Subcutaneous abdominal adipose tissue (tissue), 5 donors: ENCODE measurements at regions not wholly inside any gene's neighbourhood (a gene's known extent, or its start where the extent isn't known, plus 50 kb on each side); places are given as distances from the start of the nearest gene placed in this dataset.

Experiments
- H3K27ac ChIP-seq: one replicate; pipeline ENCODE4 v1.7.0; 2013; ENCODE audit warnings: low read depth, mild to moderate bottlenecking, inconsistent platforms, low read length, moderate library complexity
- H3K27me3 ChIP-seq, 5 donors: one replicate each; pipeline ENCODE4 v1.7.0; 2013; ENCODE audit warnings: low read length in 5 of 5, inconsistent platforms in 1 of 5; ENCODE audit not compliant: control insufficient read depth in 5 of 5, insufficient read depth in 4 of 5
- H3K36me3 ChIP-seq, 5 donors: one replicate each; pipeline ENCODE4 v1.7.0; 2013; ENCODE audit warnings: low read length in 5 of 5; ENCODE audit not compliant: control insufficient read depth in 5 of 5, insufficient read depth in 5 of 5
- H3K4me1 ChIP-seq, 5 donors: one replicate each; pipeline ENCODE4 v1.7.0; 2013; ENCODE audit warnings: low read length in 5 of 5, mild to moderate bottlenecking in 3 of 5, moderate library complexity in 1 of 5; ENCODE audit not compliant: control insufficient read depth in 5 of 5, insufficient read depth in 5 of 5
- H3K4me3 ChIP-seq, 5 donors: one replicate each; pipeline ENCODE4 v1.7.0; 2013; ENCODE audit warnings: low read length in 5 of 5, low read depth in 1 of 5
- H3K9ac ChIP-seq, 5 donors: one replicate each; pipeline ENCODE4 v1.7.0; 2013; ENCODE audit warnings: low read length in 5 of 5, mild to moderate bottlenecking in 4 of 5, moderate library complexity in 3 of 5
- H3K9me3 ChIP-seq, 5 donors: one replicate each; pipeline ENCODE4 v1.7.0; 2013; ENCODE audit warnings: low read length in 5 of 5; ENCODE audit not compliant: control insufficient read depth in 5 of 5
- donor health status: healthy.
- donor health status: healthy.
- donor health status: healthy.
- donor health status: healthy.
- donor health status: healthy.

DNA sequence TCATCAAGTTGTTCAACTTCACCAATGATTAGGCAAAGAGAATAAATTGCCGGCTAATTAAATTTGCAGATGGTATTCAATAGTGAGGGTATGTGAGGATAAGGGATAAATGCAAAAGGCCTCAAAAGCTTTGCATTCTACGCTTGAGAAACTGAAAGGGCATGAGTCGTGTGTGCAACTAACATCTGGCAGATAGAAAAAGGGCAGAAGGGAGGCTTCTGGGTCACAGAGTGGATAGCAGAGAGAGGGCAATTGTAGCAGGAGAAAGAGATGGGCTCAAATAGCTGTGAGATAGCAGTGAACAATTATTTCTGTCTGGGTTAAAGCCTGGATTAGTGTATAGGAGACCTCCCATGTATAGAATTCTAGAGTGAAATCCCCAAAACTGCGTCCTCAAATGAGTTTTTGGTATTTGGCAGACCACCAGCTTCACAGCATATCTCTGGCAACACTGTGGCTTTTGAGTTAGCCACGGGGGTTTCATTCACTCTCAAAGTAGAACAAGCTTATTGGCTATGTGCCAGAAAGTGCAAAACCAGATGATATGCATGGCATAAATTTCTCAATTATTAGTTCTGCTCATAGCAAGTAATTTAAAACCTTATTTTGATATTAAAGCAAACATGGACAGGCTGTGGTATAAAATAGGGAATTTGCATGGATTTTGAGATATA lies 586.3 kb downstream of the BRINP1 start:
- H3K36me3 ChIP-seq: no peaks in the 10 kb centered on the region
- no peak overlapping the region for H3K4me3 ChIP-seq
- no peaks in the 10 kb centered on the region for H3K27me3 ChIP-seq
- H3K9me3 ChIP-seq: no peaks in the 10 kb centered on the region
- no peak overlapping the region for H3K9ac ChIP-seq
- no peaks in the 10 kb centered on the region for H3K4me1 ChIP-seq
- no peak overlapping the region for H3K27ac ChIP-seq

DNA sequence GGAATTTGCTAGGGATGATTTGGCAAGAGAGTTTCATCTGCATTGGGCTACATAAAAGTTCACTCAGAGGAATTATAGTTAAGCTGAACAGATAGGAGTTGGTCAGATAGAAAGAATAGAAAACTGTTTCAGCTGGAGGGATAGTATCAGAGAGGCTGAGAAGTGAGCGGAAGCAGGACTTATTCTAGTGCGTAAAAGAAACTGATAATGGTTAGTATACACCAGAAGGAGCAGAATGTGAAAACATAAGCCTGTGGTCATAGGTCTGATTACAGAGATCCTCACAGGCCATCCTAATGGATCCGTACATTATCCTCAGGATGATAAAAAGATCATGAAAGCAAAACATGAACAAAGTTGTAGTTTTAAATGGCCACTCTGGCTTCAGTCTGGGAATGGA lies 585.2 kb downstream of the BRINP1 start:
- no peak overlapping the region for H3K27ac ChIP-seq
- H3K27me3 ChIP-seq: no peaks in the 10 kb centered on the region
- no peaks in the 10 kb centered on the region for H3K9me3 ChIP-seq
- no peak overlapping the region for H3K9ac ChIP-seq
- H3K36me3 ChIP-seq: no peaks in the 10 kb centered on the region
- no peak overlapping the region for H3K4me3 ChIP-seq
- H3K4me1 ChIP-seq: no peaks in the 10 kb centered on the region

DNA sequence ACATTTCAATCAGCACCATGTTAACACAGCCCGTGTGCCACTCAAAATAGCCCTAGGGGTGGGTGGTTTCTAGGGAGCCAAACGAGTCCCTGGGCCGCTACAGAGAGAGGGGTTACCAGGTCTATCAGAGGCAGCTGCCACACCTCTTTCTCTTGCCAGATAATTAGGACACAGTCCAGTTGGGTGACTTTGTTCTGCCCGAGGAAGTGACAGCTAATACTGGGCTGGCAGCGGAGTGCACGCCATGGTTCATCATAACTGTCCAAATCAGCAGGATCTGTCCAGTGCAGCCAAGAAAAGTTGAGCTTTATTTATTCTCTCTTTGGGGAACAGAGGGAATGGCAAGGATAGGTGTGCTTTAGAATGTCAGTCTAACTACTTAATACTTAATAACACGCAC lies 583.8 kb downstream of the BRINP1 start:
- Histone ChIP-seq H3K9ac (no peak overlapping the region), H3K4me1 (no peaks in the 10 kb centered on the region), H3K27me3 (no peaks in the 10 kb centered on the region), H3K27ac (no peak overlapping the region), H3K9me3 (no peaks in the 10 kb centered on the region), H3K4me3 (no peak overlapping the region), H3K36me3 (no peaks in the 10 kb centered on the region)

DNA sequence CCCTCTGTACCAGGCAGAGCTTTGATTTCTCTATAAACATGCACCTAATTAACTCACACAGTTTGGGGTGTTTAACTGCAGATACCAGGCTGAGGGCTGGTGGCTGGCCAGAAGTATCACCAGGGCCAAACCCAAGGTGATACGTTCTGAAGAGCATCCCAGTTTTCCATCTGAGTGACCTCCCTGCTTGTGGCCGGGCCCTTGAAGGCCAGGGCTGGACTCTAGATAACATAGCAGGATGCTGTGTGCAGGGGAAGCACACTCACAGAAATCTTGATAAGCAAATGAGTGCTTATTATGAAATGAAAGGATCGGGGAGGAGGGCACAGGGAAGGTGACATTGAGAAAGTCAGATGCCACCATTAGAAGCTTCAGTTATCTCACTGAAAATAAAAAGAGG lies 582.4 kb downstream of the BRINP1 start:
- H3K4me1 ChIP-seq: no peaks in the 10 kb centered on the region
- no peaks in the 10 kb centered on the region for H3K36me3 ChIP-seq
- no peak overlapping the region for H3K9ac ChIP-seq
- H3K27me3 ChIP-seq: no peaks in the 10 kb centered on the region
- no peak overlapping the region for H3K4me3 ChIP-seq
- no peaks in the 10 kb centered on the region for H3K9me3 ChIP-seq
- H3K27ac ChIP-seq: no peak overlapping the region

DNA sequence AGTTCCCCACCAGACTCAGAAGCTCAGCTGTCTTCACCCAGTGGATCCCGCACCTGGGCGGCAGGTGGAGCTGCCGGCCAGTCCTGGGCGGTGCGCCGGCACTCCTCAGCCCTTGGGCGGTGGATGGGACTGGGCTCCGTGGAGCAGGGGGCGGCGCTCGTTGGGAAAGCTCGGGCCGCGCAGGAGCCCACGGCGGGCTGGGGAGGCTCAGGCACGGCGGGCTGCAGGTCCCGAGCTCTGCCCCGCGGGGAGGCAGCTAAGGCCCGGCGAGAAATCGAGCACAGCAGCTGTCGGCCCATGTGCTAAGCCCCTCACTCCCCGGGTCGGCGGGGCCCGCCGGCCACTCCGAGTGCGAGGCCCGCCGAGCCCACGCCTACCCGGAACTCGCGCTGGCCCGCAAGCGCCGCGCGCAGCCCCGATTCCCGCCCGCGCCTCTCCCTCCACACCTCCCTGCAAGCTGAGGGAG lies 560.0 kb downstream of the BRINP1 start:
- Histone ChIP-seq H3K9ac (no peak overlapping the region), H3K4me3 (no peak overlapping the region), H3K9me3 (peaks cover 0 to 6% (median 0%) of the 10 kb centered on the region in 5 donors), H3K36me3 (no peaks in the 10 kb centered on the region), H3K4me1 (no peaks in the 10 kb centered on the region), H3K27me3 (no peaks in the 10 kb centered on the region), H3K27ac (no peak overlapping the region)

DNA sequence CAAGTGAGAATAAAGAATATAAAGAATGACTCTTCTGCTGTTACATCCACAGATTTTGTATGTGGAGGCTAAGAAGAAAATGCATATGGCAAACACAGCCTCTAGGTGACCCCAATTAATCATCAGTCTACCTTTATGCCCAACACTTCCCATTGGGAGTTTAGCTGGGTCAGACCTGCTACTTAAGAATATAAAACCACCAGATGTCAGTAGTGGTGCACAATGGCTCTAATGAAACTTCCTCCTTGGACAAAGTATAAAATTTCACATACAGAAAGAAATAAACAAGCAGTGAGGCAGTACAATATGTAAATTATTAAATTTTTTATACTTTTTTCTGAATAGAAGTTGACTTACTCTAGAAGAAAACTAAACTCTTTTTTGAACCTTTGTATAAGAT lies 539.9 kb downstream of the BRINP1 start:
- Histone ChIP-seq H3K4me3 (no peak overlapping the region), H3K27me3 (no peaks in the 10 kb centered on the region), H3K36me3 (no peaks in the 10 kb centered on the region), H3K27ac (no peak overlapping the region), H3K9ac (no peak overlapping the region), H3K4me1 (no peaks in the 10 kb centered on the region), H3K9me3 (no peaks in the 10 kb centered on the region)

DNA sequence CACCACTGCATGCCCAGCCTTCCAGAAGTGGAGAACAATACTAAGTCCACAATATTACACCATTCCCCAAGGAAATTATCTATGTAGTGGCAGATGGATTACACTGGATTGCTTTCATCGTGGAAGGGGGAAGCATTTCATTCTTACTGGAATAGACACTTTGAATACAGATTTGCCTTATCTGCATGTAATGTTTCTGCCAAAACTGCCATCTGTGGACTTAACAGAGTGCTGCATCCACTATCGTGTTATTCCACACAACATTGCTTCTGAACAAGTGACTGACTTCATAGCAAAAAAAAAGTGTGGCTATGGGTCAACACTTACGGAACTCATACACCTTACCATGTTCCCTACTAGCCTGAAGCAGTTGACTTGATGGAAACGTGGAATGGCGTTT lies 536.9 kb downstream of the BRINP1 start:
- Histone ChIP-seq H3K9ac (no peak overlapping the region), H3K36me3 (no peaks in the 10 kb centered on the region), H3K27ac (no peak overlapping the region), H3K4me3 (no peak overlapping the region), H3K4me1 (no peaks in the 10 kb centered on the region), H3K27me3 (no peaks in the 10 kb centered on the region), H3K9me3 (no peaks in the 10 kb centered on the region)

DNA sequence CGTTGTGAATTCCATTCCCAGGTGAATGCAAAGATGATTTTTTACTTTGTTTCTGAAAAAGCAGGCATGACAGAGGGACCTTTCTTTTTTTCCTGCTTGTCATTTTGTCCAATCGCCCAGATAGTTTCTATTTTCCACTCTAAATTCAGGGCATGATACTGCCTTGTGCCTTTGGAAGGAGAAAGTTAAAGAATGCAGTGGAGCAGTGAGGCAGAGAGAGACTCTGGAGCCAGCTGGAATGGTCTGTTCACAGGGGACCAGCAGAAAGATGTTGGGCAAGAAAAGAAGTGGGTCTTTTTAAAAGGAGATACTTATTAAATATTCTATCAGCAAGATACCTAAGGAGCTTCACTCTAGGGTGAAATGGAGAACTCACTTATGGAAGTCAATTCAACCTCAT lies 532.3 kb downstream of the BRINP1 start:
- no peaks in the 10 kb centered on the region for H3K27me3 ChIP-seq
- H3K4me3 ChIP-seq: no peak overlapping the region
- H3K9ac ChIP-seq: no peak overlapping the region
- H3K9me3 ChIP-seq: no peaks in the 10 kb centered on the region
- no peaks in the 10 kb centered on the region for H3K4me1 ChIP-seq
- no peaks in the 10 kb centered on the region for H3K36me3 ChIP-seq
- H3K27ac ChIP-seq: no peak overlapping the region

DNA sequence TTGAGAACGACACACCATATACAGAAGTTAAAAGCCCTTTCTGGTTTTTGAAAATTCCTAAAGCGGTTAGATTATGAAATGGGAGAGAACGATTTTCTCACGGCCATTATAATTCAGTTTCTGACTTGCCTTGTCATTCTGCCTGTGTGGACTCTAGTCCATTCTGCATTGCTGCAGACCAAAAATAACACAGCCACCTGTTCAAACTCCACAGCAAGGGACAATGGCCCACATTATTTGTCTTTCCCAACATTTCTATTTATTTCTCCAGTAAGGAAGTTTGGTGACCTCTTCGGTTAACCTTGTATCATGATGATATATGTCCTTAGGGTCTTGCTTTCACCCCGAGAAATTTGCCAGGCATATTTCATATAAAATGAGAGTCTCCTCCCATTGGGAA lies 497.7 kb downstream of the BRINP1 start:
- no peaks in the 10 kb centered on the region for H3K27me3 ChIP-seq
- no peaks in the 10 kb centered on the region for H3K36me3 ChIP-seq
- no peak overlapping the region for H3K4me3 ChIP-seq
- H3K27ac ChIP-seq: no peak overlapping the region
- no peaks in the 10 kb centered on the region for H3K4me1 ChIP-seq
- H3K9me3 ChIP-seq: no peaks in the 10 kb centered on the region
- H3K9ac ChIP-seq: no peak overlapping the region

DNA sequence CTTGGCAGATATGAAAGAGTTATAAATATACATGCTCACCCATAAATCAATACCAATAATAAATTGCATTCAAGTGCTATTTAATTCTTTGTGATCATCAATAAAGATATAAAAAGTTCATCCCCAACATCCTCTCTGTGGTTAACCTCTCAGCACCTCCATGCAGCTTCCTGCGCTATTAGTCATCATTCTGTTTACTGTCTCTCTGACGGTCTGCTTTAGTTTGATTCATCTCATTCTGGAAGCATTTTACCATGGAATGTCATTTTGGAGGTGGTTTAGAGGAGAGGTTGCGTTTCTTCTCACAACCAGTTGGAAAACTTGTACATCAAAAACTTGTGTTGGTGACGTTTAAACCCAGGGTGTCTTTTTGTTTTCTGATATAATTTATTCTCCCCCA lies 486.6 kb downstream of the BRINP1 start:
- no peak overlapping the region for H3K27ac ChIP-seq
- H3K9me3 ChIP-seq: no peaks in the 10 kb centered on the region
- H3K9ac ChIP-seq: no peak overlapping the region
- H3K27me3 ChIP-seq: no peaks in the 10 kb centered on the region
- H3K4me1 ChIP-seq: no peaks in the 10 kb centered on the region
- H3K36me3 ChIP-seq: no peaks in the 10 kb centered on the region
- no peak overlapping the region for H3K4me3 ChIP-seq

DNA sequence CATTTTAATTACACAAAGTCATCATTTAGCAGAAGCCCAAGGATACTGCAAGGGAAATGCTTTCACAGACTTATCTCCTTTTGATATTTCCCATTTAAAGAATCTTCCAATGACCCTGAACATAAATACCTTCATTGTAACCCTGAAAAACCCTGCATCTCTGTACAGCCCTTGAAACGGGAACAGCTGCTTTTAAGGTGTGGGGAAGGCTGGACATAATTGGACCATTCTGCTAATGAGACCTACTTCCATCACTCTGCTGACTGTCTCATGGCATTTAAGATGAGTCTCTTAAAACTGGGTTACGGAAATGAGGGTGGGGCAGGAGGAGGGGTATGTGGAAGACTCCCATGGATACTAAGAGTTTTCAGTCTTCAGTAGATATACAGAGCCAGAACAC lies 485.8 kb downstream of the BRINP1 start:
- Histone ChIP-seq H3K9ac (no peak overlapping the region), H3K27ac (no peak overlapping the region), H3K4me3 (no peak overlapping the region), H3K4me1 (no peaks in the 10 kb centered on the region), H3K27me3 (no peaks in the 10 kb centered on the region), H3K9me3 (no peaks in the 10 kb centered on the region), H3K36me3 (no peaks in the 10 kb centered on the region)
